Left renal pelvis (tissue), 4 donors: ENCODE measurements at regions not wholly inside any gene's neighbourhood (a gene's known extent, or its start where the extent isn't known, plus 50 kb on each side); places are given as distances from the start of the nearest gene placed in this dataset.

Experiments used
- DNase-seq, 4 donors: peaks; one replicate each; pipeline ENCODE4 v3.0.0-alpha.2; 2013; ENCODE audit warnings: low read depth in 4 of 4, low spot score in 3 of 4

DNA sequence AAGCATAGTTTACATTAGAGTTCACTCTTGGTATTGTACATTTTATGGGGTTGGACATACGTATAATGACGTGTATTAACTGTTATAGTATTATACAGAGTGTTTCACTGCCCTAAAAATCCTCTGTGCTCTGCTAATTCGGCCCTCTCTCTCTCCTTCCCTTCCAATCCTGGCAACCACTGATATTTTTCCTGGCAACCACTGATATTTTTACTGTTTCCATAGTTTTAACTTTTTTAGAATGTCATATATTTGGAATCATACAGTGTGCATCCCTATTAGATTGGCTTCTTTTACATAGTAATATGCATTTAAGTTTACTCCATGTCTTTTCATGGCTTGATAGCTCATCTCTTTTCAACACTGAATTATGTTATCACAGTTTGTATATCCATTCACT, 526.7 kb downstream of the RIT2 start:
- DNase-seq = no peak

DNA sequence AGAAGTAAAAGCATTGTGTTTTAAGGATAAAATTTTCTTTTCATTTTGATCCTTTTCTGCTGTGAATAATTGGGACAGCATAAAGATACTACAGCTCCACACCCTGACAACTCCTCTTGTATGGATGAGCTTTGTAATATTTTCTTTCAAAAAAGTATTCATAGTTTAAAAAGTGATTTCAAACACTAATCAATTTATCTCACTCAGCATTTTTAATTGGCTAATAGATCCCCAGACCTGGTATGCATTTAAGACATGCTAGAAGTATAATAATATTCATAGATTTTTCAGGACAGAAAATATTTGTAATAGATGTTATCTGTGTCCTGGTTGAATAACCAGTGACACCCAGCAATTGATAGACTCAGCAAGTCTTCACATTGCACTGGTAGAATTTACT, 510.7 kb downstream of the RIT2 start:
- no peak for DNase-seq

DNA sequence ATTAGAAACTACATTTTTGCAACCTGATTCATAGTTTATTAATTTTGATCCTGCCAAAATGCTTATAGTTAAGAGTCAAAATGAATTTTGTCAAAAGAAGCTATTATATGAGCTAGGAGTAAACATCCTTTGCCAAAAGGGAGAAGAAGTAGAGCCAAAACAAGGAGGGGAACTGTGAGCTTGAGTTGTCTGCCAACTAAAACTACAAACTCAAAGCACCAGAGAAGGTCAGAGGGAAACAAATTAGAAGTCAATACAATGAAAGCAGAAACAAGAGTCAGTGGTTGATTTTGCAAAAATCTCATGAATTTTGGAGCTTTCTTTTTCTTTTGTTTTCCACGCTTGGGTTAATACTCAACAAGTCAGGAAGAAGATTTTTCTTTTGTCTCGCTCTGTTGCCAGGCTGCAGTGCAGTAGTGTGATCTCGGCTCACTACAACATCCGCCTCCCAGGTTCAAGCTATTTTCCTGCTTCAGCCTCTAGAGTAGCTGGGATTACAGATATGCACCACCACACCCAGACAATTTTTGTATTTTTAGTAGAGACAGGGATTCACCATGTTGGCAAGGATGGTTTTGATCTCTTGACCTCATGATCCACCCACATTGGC, 508.5 kb downstream of the RIT2 start:
- DNase-seq = no peak

DNA sequence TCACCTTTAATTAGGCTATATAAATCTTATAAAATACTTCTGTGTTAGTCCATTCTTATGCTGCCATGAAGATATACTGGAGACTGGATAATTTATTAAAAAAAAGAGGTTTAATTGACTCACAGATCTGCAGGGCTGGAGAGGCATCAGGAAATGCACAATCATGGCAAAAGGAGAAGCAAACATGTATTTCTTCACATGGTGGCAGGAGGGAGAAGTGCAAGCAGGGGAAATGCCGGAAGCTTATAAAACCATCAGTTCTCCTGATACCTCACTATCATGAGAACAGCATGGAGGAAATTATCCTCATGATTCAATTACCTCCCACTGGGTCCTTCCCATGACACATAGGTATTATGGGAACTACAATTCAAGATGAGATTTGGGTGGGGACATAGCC, 504.4 kb downstream of the RIT2 start:
- no peak for DNase-seq

DNA sequence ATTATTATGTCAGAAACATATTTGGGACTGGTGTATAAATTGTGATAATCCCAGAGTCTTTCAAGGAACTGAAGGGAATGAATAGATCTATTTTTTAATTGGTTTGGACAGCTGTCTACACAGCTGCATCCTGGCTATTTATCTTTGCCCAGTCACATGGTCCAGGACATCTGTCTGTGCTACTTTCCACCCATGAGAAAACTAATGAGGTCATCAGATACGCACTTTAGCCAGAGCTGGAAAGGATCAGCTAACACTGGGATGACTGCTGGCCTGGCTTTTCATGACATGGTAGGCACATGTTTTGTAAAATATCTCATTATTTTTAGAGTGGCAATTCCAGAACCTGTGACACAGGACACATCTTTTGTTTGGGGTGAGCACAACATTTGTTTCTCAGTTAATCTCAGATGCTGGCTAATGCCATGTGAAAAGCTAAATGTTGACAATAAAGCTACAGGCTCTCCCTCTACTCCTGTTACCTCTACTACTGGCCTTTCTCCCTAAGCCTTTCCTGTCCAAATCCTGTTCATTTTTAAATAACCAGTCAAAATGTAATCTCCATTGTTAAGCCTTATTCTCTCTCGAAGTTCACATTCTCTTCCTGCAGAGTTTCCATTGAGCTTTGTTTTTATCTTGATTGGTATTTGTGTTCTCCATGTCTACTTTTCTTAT, 500.7 kb downstream of the RIT2 start:
- no peak for DNase-seq

DNA sequence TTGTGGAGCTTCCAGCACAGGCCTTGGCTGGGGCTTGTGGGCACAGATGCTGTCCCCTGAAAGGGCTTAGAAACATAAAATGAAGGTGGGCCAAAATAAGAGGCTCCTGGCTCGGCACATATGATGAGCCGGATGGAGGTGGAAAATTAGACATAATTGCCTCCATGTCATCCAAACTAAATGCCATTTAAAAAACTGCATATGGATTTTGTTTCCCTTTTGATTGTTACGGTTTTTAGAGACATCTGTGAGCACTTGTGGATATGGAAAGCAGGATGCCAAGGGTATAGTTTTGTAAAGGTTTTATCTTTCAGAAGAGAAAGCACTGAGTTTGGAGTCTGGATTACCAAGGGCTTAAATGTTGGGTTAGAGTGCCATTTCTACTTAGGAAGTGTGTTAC, 498.3 kb downstream of the RIT2 start:
- no peak for DNase-seq

DNA sequence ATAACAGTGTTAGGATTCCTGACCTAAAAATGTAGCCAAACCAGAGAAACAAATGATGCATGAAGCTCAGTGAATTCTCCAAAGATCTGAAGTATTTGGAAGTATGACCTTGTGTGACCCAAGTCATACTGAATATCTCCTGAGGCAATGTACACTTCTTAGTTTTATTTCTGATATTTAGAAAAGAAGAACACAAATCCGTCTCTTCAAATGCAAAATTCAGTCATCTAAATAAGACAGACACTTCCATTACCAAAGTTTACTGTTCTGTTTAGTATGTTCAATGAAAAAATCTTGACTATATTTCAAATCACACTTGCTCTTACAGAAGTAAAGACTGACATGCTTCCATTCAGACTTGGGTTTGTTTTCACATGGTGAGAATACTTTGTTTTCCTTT, 495.7 kb downstream of the RIT2 start:
- DNase-seq = no peak

DNA sequence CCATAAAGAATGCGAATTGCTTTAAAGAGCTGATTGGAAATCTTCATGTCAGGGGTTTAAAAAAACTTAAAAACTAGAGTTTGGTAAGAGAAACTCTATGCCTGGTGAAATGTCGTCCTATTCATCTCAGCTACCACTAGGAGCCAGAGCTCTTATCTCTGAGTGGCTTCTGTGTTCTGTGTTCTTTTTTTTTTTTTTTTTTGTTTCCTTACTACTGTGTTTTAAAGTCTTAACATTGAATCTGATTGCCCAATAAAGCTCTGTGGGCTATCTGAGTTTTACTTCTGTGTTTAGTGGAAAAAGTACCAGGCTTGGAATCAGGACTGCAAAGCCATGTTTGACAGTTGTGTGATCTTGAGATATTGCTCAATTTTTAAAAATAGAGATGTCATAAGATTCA, 494.8 kb downstream of the RIT2 start:
- no peak for DNase-seq

DNA sequence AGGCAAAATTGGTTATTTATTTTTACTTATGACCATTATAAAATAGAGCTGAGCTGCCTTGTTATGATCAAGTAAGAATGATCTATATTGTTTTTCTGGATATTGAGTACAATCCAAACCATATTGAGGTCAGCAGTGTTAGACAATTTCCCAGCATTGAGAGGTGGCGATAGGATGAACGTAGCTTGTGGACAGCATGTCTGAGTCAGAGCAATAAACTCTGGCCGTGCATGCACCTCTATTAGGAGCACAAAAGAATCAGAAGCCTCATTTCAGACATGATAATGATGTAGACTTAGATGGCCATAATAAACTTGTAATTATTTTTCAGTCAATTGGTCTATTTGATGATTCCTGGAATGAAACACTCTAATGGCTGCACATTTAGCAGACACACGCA, 491.6 kb downstream of the RIT2 start:
- DNase-seq = no peak

DNA sequence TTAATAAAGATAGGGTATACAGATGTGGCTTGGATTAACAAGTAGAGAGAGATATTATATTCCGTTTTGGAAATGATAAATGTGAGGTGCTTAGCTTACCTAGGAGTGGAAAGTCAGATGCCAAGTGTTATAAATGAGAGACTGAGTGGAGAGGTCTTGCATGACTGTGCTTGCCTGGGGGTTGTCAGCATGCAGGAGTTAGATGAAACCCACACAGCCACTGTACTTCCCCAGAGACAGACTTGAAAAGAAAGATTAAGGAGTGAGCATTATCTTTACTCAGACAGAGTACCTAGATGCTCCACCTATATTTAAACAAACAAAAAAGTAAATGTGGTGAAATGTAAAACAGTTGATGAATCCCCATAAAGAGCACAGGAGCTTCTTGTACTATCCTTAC, 482.7 kb downstream of the RIT2 start:
- peak in 1 of 4 donors; percentile 7 for DNase-seq

DNA sequence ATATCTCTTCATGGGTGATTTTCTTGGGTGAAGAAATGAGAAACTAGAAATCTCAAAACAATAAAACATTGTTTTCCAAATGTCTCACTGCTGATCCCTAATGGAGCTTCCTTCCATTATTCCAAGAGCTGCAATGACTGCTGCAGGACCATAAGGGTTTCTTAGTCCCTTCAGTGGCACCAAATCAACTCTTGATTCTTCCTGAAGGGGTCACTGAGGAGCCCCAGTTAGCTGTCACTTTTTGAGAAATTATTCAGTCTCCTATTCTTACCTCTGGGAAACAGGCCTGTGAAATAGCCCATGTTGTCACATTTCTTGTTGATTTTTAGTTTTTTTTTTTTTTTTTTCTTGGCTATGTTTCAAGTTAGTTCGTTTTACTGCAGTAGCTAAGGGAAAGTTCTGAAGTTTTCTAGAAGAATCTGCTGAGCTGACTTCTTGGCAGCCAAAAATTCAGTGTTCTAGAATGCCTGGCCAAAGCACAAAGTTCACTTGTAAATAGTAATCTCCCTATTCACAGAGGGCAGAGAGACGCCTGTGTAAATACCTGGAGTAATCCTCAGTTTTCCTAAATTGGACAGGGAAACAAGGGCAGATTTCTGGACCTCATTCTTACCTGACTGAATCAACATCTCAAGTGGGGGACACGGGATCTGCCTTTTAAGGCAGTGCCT, 480.0 kb downstream of the RIT2 start:
- no peak for DNase-seq

DNA sequence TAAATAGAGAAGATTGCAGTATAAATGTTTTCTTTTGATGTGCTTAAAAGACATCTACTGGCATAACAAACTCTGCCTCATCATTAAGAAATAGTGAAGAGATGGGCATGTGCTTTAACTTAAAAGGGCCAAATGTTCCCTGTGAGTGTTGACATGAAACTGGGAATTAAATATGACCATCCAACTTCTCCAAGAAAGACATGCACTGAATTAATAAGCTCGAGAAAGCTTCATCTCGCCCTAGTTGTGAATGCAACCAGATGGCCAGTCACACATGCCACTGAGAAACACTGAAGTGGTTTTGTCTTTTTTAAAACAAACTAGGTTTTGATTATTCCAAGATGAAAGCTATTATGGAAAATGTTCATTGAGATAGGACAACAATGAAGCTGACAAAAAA, 479.2 kb downstream of the RIT2 start:
- DNase-seq = no peak

DNA sequence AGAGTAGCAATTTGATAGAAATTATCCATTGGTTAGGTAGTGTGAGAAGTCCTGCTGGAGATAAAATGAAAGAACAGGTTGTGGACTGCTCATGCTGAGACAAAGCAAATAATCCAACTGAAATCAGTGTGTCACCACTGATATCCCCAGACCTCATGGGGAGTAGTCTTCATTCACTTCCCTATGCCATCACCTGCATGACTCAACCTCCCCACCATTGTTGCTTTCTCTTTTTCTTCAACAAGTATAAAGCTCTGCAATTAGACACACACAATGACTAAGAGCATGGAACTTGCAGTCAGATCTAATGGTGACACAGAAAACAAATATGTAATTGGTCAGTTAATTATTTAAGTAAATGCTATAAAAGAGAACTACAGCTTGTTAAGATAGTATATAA, 475.3 kb downstream of the RIT2 start:
- no peak for DNase-seq

DNA sequence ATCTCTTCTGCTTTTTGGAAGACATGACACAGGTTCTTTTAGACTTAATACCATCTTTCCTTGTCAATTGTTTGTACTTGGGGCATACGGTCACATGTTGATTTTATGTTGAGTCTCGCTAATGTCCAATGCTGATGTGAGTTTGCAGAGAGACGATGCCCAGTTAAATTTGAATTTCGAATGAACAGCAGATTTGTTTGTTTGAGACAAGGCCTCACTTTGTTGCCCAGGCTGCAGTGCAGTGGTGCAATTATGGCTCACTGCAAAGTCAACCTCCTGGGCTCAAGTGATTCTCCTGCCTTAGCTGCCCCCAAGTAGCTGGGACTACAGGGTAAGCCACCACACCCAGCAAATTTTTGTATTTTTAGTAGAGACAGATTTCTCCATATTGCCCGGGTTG, 473.5 kb downstream of the RIT2 start:
- DNase-seq = no peak

DNA sequence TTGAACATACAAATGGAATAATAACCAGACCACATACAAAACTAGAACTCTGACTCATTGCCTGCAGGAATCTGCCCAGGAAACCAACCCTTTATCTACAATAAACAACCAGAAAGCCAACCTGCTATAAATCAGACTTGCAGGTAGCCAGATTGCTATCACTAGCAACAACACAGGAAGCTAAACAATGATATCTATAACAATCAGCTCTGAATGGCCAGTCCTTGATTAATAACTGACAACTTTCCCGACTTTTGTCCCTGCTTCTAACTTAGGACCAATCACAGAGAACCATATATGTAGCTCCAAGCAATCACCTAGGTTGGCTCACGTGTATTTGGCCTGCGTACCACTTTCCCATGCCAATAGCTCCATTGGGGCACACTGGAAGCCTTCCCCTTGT, 470.8 kb downstream of the RIT2 start:
- no peak for DNase-seq

DNA sequence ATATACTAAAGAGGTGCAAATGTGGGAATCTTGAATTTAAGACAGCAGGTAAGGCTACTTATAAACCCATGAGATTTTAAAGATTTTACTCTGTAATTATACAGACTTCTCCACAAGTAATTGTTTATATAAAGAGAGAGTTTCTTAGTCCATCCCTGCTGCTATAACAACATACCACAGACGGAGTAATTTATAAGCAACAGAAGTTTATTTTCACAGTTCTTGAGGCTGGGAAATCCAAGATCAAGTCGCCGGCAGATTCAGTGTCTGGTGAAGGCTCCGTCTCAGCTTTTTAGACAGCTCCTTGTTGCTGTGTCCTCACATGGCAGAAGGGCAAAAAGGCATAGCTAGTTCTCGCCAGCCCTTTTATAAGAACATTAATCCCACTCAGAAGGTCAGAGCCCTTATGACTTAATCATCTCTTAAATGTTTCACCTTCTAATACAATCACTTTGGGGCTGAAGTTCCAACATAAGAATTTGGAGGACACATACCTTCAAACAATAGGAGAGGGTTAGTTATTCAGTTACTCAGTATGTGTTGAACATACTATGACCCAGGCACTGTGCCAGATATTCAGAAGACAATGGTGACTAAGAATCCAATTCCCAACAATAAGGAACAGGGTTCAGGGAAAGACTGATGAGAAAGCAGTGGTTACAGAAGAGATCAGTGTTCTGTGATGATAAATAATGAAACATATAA, 466.0 kb downstream of the RIT2 start:
- no peak for DNase-seq

DNA sequence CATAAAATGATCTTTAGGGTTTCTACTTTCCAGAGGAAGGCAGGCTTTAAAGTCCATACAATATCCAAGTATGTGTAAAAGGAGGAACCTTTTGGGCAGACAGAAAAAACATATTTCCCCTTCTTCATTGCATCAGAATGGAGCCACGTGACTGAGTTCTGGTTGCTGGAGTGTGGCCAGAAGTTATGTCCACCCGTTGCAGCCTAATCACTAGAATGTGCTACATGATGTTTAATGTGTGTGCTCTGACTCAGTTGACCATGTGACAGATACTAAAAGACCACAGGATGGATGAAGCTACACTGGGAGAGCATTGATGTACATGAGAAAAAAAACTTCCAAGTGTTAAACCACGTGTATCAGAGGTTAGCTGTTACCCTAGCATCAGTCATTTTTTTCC, 460.9 kb downstream of the RIT2 start:
- DNase-seq = no peak

DNA sequence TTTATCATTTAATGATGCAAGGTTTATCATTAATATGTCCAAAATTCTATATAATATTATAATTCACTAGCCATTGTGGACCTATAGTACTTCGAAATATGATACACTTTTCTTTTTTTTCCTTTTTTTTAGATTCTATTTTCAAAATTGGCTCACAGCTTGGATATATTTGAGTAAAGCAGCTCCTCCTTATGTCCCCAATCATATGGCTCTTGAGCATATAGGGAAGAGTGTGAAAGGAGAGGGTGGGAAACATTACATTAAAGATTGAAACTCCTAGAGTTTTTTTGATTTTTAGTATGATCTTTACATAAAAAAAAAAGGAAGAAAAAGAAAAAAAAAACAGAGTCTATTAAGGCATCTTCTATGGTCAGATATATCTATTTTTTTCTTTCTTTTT, 457.9 kb downstream of the RIT2 start:
- no peak for DNase-seq

DNA sequence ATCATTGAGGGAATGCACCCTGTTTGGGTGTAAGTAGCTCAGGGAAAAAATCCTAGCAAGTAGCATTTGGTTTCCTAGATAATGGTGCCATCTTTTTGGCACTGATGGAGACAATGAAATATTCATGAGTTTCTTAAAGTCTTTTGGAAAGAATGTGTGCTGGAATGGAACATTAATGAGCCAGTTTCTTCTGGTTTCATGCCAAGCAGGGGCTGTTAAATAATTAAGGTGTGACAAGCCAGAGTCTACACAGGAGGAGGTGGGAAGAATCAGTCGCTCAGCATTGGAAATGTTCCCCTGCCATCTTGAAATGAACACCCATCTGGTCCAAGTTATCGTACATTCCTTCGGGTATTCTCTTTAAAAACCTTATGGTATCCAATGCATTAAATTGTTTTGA, 457.3 kb downstream of the RIT2 start:
- DNase-seq = no peak

DNA sequence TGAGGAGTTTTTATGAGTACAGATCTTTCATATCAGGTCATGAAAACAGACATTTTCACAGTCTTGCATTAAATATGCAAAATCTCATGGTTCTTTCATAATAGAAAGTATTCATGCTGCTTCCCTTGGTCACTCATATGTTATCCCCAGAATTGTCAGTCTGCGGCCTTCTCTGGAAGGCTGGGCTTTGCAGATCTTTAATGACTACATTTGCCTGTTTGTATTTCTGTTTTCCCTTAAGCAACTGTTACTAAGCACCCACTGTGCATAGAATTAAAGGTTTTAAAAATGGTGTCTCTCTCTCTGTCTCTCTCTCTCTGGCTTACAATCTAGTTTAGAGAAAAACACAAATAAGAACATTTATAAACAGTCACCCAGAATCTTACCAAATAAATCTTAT, 456.3 kb downstream of the RIT2 start:
- no peak for DNase-seq

DNA sequence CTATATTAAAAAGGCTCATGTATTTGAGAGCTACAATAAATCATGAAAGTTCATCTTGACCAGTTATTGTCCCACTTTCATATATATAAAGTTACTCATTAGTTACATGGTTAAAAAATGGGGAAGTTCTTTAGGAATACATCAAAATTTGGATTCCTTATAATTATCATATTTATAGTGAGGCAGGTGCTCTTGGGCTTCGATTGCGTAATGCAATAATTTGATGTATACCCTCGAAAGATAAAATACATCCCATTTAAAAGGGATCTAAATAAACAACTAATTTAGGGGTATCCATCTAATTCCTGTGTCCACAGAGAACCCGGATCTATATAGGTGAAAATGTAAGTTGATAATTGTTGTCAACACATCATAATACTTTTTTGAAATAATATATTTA, 444.6 kb downstream of the RIT2 start:
- DNase-seq = no peak

DNA sequence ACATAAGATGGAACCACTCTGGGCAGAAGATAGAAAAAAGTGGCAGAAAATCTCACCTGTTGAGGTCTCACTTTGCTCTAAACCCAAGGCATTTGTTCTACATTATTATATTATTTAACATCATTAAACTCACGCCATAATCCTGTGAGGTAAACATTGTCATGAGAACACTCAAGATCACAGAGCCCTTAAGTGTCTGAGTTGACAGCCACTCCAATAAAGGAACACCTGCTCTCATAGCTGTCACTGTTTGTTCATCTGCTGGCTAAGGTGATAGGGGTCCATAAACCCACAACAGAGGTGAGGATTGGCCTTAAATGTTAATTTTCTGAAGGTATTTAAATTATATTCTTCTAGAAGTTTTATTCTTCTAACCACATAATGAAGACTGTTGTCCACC, 439.7 kb downstream of the RIT2 start:
- DNase-seq = no peak
